GM18508 (cell line): ENCODE measurements at regions not wholly inside any gene's neighbourhood (a gene's known extent, or its start where the extent isn't known, plus 50 kb on each side); places are given as distances from the start of the nearest gene placed in this dataset.

ENCODE experiments used
- ATAC-seq: cut with Tn5 transposase; IDR thresholded peaks from one replicate; pipeline ENCODE4 v1.9.1; 2021; ENCODE audit warnings: moderate number of reproducible peaks; ENCODE audit not compliant: insufficient read depth, unreplicated experiment

- no peak for ATAC-seq
Measured at GRCh38 chr3:6577584-6577983, 283.3 kb upstream of the GRM7 start.

- no peak for ATAC-seq
Measured at GRCh38 chr3:6578526-6578925, 282.4 kb upstream of the GRM7 start.

GRCh38 chr3:6580808-6581207 lies 280.1 kb upstream of the GRM7 start:
- no peak for ATAC-seq

GRCh38 chr3:6585360-6585759 lies 275.6 kb upstream of the GRM7 start:
- no peak for ATAC-seq

- no peak for ATAC-seq
Measured at GRCh38 chr3:6600237-6600636, 260.7 kb upstream of the GRM7 start.

DNA sequence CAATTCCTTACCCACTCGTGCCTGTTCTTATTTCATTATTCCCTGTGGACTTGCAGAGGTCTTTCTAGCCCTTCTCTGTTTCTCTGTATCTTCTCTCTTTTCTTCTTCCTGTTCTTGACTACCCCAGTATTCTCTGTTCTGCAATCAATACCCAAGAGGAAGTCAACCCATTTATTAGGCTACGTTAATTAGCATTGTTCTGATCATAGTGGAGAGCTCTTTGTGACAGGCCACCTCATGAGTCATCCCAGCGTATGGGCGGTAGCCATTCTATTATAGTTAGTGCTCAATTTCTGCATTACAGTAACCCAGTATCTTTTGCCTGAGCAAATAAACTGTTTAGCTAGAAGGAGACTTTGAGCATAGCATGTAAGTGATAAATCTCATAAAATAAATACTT lies 259.5 kb upstream of the GRM7 start:
- no peak for ATAC-seq

DNA sequence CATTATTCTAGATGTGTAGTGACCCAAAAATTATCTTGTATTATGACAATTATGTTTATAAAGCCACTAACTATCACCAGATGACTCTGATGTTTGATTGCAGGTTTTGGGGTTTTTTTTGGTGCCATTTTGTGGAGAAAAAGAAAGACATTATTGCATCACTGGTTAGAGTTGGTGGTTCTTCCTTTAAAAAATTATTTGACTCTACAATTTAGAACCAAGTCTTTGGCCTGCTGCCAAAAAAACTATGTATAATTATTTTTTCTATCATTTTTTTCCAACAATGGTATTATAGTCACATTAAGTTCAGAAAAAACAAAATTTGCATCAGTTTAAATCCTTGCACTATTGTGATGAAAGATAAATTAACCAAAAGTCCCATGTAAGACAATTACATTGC lies 258.6 kb upstream of the GRM7 start:
- no peak for ATAC-seq

DNA sequence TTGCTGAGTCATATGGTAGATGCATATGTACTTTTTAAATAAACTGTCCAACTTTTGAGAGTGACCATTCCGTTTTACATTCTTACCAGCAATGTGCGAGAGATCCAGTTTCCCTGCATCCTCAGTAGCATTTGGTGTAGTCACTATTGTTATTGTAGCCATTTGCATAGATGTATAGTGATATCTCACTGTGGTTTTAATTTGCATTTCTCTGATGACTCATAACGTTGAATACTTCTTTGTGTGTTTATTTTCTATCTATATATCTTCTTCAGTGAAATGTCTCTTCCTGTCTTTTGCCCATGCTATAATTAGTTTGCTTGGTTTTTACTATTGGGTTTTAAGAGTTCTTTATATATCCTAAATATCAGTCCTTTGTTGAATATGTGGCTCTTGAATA lies 255.7 kb upstream of the GRM7 start:
- peak; percentile 56 for ATAC-seq

DNA sequence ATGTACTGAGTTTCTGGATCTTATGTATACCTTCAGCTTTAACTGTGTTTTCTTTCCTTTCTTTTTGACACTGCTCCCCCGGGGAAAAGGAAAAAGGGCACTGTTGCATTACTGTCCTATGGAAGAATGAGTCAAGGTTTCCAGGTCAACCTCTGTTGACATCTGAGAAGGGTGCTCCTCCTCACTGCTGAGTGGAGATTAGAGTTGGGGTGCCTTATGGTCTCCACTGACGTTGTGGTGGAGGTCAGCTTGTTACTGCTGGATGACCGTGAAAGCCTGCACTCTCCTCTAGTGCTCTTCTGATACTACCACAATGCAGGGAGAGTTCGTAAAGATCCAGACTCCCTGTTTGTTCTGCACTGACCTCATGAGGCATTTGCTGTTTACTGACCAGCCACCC lies 252.1 kb upstream of the GRM7 start:
- no peak for ATAC-seq

DNA sequence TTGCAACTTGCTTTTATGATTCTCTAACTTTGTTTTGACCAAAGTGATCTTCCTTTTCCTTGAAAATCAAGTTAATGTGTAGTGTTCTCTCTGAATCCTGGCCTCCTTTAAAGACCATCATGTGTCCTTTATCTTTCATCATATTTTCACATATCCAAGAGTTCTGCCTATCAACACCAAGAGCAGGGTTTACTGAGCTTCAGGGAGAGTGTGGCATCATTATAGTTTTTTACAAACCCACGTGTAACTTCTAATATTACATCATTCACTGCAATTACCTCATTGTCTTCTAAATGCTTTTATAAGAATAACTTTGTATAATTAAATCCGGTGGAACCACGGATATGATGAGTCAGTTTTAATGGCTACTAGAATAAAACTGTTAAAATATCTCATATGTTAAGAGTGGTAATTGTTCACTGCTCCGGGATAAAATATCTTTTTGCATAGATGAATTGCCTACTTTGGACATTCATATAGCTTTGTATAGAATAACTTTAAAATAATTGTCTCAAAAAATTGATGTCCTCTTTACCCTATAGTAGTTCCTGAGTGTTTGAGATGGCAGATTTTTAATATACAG lies 248.8 kb upstream of the GRM7 start:
- ATAC-seq, result no peak

DNA sequence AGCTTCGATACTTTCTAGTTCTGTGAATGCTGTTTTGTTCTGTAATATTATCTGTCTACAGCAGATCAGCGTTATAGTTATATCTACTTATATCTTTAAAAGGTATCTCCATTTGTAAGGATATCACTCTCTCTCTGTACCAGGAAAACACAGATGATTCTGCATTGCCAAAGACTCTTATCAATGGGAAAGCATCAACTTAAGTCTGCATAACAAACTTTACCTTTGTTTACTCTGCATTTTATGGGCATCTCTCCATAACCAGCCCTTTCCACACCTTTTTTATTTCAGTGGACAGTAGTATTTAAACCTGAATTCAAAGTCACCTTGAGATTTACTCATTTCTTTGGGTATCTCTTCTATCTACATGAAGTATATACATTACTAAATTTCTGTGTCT lies 238.7 kb upstream of the GRM7 start:
- ATAC-seq, result no peak

DNA sequence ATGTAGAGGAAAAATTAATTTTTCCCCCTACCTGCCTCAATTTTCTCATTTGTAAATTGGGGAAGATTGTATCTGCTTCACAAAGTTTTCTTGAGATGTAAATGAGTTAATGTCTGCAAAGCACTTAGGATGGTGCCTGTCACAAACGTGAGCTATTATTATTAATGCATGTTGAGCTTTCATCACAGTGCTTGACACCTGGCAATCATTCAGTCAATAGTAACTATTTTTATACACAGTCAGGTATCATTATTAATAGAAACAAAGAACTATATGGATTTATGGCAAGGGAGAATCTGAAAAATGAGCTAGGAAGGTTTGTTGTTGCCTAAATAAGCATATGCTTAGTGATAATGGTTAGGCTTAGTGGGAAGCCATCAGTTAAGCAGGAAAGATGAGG lies 238.2 kb upstream of the GRM7 start:
- ATAC-seq, result no peak

GRCh38 chr3:6631376-6631775 lies 229.5 kb upstream of the GRM7 start:
- ATAC-seq, result no peak

DNA sequence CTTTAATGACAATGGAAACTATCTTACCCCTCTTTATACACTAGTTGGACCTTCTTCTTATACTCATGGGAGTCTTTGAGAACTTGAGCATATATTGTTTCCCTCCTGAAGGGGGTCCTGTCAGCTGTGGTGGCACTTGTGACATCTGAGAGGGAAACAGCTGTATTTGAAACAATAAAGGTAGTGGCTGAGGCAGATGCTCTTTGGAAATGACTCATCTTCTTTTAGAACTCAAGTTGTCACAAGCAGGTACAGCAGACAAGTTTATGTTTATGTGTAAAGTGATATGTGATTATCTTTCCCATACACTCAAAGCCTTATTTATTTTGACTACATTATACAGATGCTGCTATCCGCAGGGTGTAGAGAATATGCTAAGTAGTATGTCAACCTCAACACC lies 220.0 kb upstream of the GRM7 start:
- ATAC-seq, result no peak

DNA sequence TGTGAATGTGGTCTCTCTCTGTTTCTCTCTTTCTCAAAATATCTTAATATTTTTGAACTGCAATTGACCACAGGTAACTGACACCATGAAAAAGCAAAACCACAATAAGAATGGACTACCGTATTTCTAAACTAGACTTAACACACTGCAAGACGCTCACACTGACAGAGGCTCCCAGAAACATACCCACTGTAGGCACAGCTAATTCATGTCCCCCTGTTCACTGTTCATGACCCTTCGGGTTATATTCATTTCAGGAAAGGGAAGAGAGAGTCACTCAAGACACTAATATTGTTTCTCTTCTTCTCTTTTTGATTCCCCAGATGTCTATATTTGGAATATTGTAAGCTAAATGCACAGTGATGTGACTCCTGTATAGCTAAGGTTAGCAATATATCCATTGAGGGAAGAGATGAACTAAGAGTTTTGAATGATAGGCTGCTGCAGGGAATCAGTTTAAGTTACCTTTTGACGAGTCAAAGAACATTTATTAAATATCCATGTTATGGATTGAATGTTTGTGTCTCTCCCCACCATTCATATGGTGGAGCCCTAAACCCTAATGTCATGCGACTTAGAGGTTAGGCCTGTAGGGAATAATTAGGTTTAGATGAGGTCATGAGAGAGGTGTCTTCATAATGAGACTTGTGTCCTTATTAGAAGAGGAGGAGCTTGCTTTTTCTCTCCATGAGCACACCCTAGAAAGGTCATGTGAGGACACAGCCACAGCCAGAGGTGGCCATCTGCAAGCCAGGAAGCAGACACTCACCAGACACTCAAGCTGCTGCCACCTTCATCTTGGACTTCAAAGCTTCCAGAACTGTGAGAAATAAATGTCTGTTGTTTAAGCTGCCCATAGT lies 216.6 kb upstream of the GRM7 start:
- peak; percentile 45 for ATAC-seq

- no peak for ATAC-seq
Measured at GRCh38 chr3:6654670-6655069, 206.2 kb upstream of the GRM7 start.

GRCh38 chr3:6655275-6655674 lies 205.6 kb upstream of the GRM7 start:
- ATAC-seq, result no peak

GRCh38 chr3:6657591-6657990 lies 203.3 kb upstream of the GRM7 start:
- no peak for ATAC-seq

DNA sequence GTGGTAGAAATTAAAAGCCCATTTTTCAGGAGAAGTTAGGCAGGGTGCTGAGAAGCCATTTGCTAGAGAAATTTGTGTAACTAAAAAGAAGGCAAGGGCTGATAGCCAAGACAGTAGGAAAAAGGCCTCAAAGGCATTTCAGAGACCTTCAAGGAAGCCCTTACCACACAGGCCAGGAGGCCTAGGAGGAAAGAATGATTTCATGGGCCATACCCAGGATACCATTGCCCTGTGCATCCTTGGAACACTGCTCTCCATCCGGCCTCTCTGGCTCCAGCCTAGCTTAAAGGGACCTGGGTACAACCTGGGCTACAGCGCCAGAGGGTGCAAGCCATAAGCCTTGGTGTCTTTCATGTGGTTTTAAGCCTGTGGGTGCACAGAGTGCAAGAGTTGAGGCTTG lies 193.6 kb upstream of the GRM7 start:
- no peak for ATAC-seq

DNA sequence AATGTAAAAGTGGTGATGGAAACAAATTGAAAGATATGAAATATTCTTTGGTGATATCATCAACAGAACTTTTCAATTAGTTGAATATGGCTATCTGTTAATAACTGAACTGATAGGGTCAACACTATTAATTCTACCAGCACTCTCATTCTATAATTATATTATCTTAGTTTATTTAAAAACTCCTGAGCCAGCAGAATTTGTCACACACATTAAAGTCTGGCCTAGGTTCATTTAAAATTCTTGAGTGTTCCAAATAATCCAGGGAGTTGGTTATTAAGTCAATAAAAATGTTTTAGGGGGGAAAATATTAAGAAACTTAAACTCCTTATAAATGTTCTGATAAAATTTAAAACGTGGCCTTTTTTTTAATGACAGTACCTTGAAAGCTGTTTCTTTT lies 189.6 kb upstream of the GRM7 start:
- ATAC-seq, result no peak

DNA sequence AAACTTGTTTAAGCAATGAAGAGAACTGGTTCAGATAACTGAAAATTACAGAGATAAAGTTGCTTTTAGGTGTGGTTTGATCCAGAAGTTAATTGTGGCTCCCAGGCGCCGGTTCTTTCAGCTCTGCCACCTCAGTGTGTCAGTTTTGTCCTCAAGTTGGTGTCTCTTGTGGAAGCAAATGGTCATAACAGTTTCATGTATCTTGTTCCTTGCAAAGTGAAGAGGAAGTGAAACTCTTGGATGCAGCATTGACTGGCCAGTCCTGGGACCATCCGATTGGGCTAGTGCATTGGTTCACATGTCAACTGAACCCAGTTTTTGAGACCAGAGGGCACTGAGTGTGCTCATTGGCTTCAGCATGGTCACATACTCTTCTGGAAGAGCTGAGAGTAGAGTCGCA lies 181.4 kb upstream of the GRM7 start:
- ATAC-seq, result peak; percentile 37

DNA sequence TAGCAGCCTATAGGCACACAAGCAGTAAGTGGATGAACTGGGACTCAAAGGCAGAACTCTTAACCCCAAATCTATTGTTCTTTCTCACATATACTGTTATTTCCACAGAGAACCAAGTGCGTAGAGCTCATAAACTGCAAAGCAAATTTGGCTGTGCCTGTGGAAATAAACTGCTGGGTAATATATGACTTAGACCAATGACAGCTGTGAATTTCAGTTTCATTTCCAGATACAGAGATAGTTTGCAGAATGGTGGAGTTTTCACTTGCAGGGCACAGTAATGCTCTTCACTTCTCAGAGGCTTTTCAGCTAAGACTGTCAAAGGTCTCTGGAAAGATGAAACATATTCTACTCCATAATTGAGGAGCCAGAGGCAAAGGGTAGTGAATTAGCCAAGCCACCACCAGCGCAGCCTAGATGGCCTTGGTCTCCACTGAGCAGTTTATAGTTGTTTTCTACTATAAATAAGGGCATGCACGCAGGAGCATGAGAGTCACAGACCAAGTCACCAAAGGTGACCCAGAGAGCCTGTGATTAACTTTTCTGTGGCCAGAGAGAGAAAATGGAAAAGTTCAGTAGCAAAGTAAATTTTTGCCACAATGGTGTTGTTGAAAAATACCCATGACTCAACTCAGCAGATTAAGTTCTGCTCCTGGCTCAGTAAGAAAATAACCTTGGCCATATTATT lies 180.7 kb upstream of the GRM7 start:
- ATAC-seq, result peak; percentile 96
